ENCODE measurements at regions not wholly inside any gene's neighbourhood (a gene's known extent, or its start where the extent isn't known, plus 50 kb on each side); places are given as distances from the start of the nearest gene placed in this dataset.

DNA sequence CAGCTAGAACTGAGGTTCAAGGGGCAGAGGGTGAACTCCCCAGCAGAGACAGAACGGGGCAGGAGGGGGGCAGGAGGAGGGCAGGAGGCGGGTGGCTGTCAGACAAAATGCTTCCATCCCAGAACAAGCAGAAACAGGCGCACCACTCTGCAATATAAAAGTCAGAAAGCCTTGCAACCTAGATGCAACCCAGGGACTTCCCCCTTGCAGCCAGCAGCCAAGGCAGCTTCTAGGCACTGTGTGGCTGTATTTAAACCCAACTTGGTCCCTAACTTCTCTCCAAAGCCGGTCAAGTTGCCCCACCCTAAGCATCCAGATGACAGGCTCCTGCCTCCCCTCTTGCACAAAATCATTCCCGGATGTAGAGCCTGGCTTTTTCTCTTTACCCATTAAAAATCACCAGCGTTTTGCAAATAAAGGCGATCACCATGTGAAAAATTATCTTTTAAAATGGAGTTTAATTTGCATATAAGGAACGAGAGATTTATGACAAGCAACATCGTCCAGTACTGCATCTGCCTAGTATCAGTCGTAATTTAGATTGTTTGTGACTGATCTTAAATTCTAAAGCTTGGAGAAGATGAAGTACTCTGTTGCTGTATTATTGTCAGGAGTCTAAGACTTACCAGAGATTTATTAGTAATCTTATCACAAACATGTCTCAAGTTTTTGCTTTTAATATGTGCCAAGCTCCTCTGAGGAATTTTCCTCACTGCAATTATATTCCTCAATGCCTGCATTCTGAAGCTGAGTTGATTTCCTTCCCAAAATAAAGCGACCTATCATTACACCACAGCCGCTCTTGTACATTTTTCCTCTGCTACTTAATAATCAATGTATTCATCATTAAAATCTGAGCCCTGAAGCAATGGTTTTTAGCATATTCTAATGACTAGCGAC is 307.1 kb upstream of the ZNF507 start:
- H3K27me3 ChIP-seq = peaks cover 51% of the 10 kb centered on the region
- H3K36me3 ChIP-seq = no peaks in the 10 kb centered on the region
- no peak for TF ChIP-seq CTCF (IDR thresholded peaks at IDR 0.05)
- H3K9me3 ChIP-seq = no peaks in the 10 kb centered on the region
- no peak overlapping the region for H3K4me3 ChIP-seq (ENCODE audit: low read depth in 1 of 2, low read length in 1 of 2)
- H3K4me1 ChIP-seq (ENCODE audit: control insufficient read depth in 1 of 2, insufficient read depth in 1 of 2, low read depth in 1 of 2, low read length in 1 of 2) = no peaks in the 10 kb centered on the region
- H3K27ac ChIP-seq = no peak overlapping the region

DNA sequence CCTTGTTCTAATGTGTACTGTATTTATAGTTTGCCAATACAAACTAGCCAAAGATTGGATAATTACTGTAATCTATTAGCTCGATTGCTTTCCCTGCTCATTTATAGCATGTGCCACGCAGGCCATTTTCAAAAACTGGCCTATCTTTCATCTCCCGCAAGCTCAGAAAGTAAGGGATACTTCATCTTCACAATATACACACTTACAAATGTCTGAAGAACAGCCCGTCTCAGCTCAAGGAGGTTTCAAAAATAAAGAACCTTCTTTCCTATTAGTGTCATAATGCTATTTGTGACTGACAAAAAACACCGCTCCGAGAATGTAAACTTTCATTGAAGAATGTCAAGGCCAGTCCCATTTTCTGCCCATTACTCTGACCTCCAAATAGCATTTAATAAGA is 306.4 kb upstream of the ZNF507 start:
- Histone ChIP-seq H3K4me1 (ENCODE audit: control insufficient read depth in 1 of 2, insufficient read depth in 1 of 2, low read depth in 1 of 2, low read length in 1 of 2) (no peaks in the 10 kb centered on the region), H3K27ac (no peak overlapping the region), H3K36me3 (no peaks in the 10 kb centered on the region), H3K27me3 (peaks cover 57% of the 10 kb centered on the region), H3K4me3 (ENCODE audit: low read depth in 1 of 2, low read length in 1 of 2) (no peak overlapping the region), H3K9me3 (no peaks in the 10 kb centered on the region)
- TF ChIP-seq CTCF (IDR thresholded peaks at IDR 0.05) = no peak

DNA sequence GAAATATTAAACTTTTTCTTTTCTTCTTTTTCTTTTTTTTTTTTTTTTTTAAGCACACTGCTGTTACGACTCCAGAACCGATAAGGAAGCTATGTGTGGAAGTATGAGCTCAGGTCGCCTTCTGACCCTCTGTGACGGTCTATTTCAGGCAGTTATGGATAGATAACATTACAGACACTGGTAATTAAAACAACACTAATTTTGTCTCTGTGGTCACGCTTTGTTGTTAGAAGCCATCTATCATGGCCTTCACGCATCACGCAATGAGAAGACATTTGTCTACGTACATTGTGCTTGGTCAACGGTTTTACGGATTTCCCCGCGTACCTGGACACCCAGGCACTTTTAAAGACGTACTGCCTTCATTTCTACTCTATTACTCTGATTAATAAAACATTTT is 306.0 kb upstream of the ZNF507 start:
- peaks cover 62% of the 10 kb centered on the region for H3K27me3 ChIP-seq

GRCh38 chr19:32040236-32040635 is 305.2 kb upstream of the ZNF507 start:
- Histone ChIP-seq H3K4me3 (ENCODE audit: low read depth in 1 of 2, low read length in 1 of 2) (no peak overlapping the region), H3K27ac (no peak overlapping the region), H3K9me3 (no peaks in the 10 kb centered on the region), H3K27me3 (peaks cover 63% of the 10 kb centered on the region), H3K36me3 (no peaks in the 10 kb centered on the region), H3K4me1 (ENCODE audit: control insufficient read depth in 1 of 2, insufficient read depth in 1 of 2, low read depth in 1 of 2, low read length in 1 of 2) (no peaks in the 10 kb centered on the region)
- TF ChIP-seq CTCF (IDR thresholded peaks at IDR 0.05) = no peak

More for the DNA sequence above, 306.0 kb upstream of the ZNF507 start:
- Histone ChIP-seq H3K4me1 (ENCODE audit: control insufficient read depth in 1 of 2, insufficient read depth in 1 of 2, low read depth in 1 of 2, low read length in 1 of 2) (no peaks in the 10 kb centered on the region), H3K9me3 (no peaks in the 10 kb centered on the region), H3K27ac (no peak overlapping the region), H3K4me3 (ENCODE audit: low read depth in 1 of 2, low read length in 1 of 2) (no peak overlapping the region), H3K36me3 (no peaks in the 10 kb centered on the region)
- no peak for TF ChIP-seq CTCF (IDR thresholded peaks at IDR 0.05)

DNA sequence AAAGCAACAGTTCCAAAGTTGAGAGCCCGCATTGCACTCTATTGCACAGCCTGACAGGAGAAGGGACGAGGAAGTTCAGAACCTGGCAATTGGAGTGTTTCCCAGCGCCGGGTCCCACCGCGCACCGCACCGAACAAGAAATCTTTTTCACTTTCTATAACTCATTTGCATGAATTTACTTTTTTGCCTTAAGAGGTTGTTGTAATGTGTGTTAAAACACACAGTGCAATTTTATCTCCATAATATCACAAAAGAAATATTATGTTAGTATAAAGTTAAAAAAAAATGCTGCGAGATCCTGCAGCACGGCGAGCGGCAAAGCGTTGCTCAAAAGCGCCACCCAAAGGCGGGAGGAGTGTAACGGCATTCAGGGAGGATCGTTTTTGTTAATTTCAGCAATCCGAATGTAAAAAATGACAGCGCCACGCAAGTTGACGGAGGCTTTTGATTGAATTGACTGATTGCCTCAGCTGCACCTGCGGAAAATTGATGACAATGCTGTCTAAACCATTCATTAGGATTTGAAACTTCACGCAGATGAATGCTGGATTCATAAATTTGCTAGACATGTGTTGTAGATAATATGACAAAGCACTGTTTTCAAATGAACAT is 303.6 kb upstream of the ZNF507 start:
- Histone ChIP-seq H3K4me1 (ENCODE audit: control insufficient read depth in 1 of 2, insufficient read depth in 1 of 2, low read depth in 1 of 2, low read length in 1 of 2) (no peaks in the 10 kb centered on the region), H3K36me3 (no peaks in the 10 kb centered on the region), H3K9me3 (no peaks in the 10 kb centered on the region), H3K4me3 (ENCODE audit: low read depth in 1 of 2, low read length in 1 of 2) (no peak overlapping the region), H3K27me3 (peaks cover 57% of the 10 kb centered on the region), H3K27ac (no peak overlapping the region)
- TF ChIP-seq CTCF (IDR thresholded peaks at IDR 0.05) = no peak
